ENCODE measurements at regions not wholly inside any gene's neighbourhood (a gene's known extent, or its start where the extent isn't known, plus 50 kb on each side); places are given as distances from the start of the nearest gene placed in this dataset.

DNA sequence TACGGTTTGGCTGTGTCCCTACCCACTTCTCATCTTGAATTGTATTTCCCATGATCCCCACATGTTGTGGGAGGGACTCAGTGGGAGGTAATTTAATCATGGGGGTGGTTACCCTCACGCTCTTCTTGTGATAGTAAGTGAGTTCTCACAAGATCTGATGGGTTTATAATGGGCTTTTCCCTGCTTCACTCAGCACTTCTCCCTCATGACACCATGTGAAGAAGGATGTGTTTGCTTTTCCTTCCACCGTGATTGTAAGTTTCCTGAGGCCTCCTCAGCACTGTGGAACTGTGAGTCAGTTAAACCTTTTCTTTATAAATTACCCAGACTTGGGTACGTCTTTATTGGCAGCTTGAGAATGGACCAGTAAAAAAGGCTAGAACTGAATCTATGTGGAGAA is 750.0 kb upstream of the ID2 start:
- no peak overlapping the region for H3K4me3 ChIP-seq (ENCODE audit: low read depth, low read length)
- H3K9ac ChIP-seq (ENCODE audit: low read depth, low read length), result no peak overlapping the region
- H3K9me3 ChIP-seq (ENCODE audit: control insufficient read depth, insufficient read depth, low read length), result no peaks in the 10 kb centered on the region
- no peaks in the 10 kb centered on the region for H3K4me1 ChIP-seq (ENCODE audit: control insufficient read depth, insufficient read depth, low read length)
- no peaks in the 10 kb centered on the region for H3K27me3 ChIP-seq (ENCODE audit: control insufficient read depth, insufficient read depth, low read length)
- H3K36me3 ChIP-seq (ENCODE audit: control insufficient read depth, insufficient read depth, low read length), result no peaks in the 10 kb centered on the region

DNA sequence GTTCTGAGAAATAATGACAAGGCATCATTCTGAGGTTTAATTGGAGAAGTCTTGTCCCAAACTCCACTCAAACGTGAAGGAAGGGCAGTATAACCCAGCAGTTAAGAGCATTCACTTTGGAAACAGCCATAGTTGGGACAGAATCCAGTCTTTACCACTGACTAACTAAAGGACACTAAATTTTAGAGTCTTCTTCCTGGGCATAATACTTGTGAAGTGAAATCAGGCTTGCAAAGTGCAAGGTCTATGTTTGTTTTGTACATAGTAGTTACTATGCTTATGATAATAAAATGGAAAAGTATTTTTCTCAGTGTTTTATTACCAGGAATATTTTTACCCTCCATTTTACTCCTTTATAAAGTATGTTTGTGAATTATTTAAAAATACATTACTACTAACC is 748.2 kb upstream of the ID2 start:
- no peak overlapping the region for H3K9ac ChIP-seq (ENCODE audit: low read depth, low read length)
- H3K4me3 ChIP-seq (ENCODE audit: low read depth, low read length), result no peak overlapping the region
- no peaks in the 10 kb centered on the region for H3K9me3 ChIP-seq (ENCODE audit: control insufficient read depth, insufficient read depth, low read length)
- no peaks in the 10 kb centered on the region for H3K36me3 ChIP-seq (ENCODE audit: control insufficient read depth, insufficient read depth, low read length)
- H3K4me1 ChIP-seq (ENCODE audit: control insufficient read depth, insufficient read depth, low read length), result no peaks in the 10 kb centered on the region
- H3K27me3 ChIP-seq (ENCODE audit: control insufficient read depth, insufficient read depth, low read length), result no peaks in the 10 kb centered on the region

DNA sequence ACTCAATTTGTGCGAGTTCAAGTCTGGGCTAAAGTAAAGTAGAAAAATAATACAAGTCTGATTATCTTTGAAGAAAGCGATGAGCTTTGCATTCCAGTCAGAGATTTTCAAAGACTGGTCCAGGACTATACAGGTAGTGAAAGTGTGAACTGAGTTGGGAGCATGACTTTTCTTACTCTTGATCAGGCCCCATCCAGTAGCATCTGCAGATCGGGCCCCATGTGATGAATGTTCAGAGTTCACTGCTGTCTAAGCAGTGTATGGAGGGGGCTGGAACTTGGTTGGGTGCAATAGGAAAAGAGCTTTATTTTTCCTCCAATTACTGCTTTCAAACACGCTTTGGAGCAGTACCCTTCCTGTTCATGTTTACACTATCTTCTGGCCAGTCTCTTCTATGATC is 747.4 kb upstream of the ID2 start:
- Histone ChIP-seq H3K4me3 (ENCODE audit: low read depth, low read length) (no peak overlapping the region), H3K9ac (ENCODE audit: low read depth, low read length) (no peak overlapping the region), H3K36me3 (ENCODE audit: control insufficient read depth, insufficient read depth, low read length) (no peaks in the 10 kb centered on the region), H3K27me3 (ENCODE audit: control insufficient read depth, insufficient read depth, low read length) (no peaks in the 10 kb centered on the region), H3K9me3 (ENCODE audit: control insufficient read depth, insufficient read depth, low read length) (no peaks in the 10 kb centered on the region), H3K4me1 (ENCODE audit: control insufficient read depth, insufficient read depth, low read length) (no peaks in the 10 kb centered on the region)

GRCh38 chr2:7937082-7937481 is 744.8 kb upstream of the ID2 start:
- no peaks in the 10 kb centered on the region for H3K4me1 ChIP-seq (ENCODE audit: control insufficient read depth, insufficient read depth, low read length)
- H3K9ac ChIP-seq (ENCODE audit: low read depth, low read length), result no peak overlapping the region
- no peaks in the 10 kb centered on the region for H3K9me3 ChIP-seq (ENCODE audit: control insufficient read depth, insufficient read depth, low read length)
- H3K36me3 ChIP-seq (ENCODE audit: control insufficient read depth, insufficient read depth, low read length), result no peaks in the 10 kb centered on the region
- H3K4me3 ChIP-seq (ENCODE audit: low read depth, low read length), result no peak overlapping the region
- no peaks in the 10 kb centered on the region for H3K27me3 ChIP-seq (ENCODE audit: control insufficient read depth, insufficient read depth, low read length)

GRCh38 chr2:7940723-7941122 is 741.1 kb upstream of the ID2 start:
- Histone ChIP-seq H3K4me3 (ENCODE audit: low read depth, low read length) (no peak overlapping the region), H3K9me3 (ENCODE audit: control insufficient read depth, insufficient read depth, low read length) (no peaks in the 10 kb centered on the region), H3K36me3 (ENCODE audit: control insufficient read depth, insufficient read depth, low read length) (no peaks in the 10 kb centered on the region), H3K9ac (ENCODE audit: low read depth, low read length) (no peak overlapping the region), H3K4me1 (ENCODE audit: control insufficient read depth, insufficient read depth, low read length) (no peaks in the 10 kb centered on the region), H3K27me3 (ENCODE audit: control insufficient read depth, insufficient read depth, low read length) (no peaks in the 10 kb centered on the region)

DNA sequence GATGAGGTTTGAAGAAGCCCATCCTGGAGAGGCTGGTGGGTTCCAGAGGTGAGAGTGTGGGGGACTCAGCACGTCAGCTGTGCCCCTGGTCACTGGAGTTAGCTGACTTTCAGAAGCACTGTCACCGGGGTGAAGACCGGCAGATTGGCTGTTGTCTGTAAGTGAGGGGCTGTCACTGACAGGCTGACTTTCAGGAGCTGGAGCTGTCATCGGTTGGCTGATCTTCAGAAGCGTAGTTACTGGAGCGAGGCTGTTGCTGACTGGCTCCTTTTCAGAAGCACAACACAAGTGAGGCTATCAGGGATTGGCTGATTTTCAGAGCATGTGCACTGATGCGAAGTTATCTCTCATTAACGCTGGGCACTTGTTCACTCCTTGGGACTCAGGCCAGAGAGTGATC is 738.4 kb upstream of the ID2 start:
- Histone ChIP-seq H3K4me1 (ENCODE audit: control insufficient read depth, insufficient read depth, low read length) (no peaks in the 10 kb centered on the region), H3K4me3 (ENCODE audit: low read depth, low read length) (no peak overlapping the region), H3K9ac (ENCODE audit: low read depth, low read length) (no peak overlapping the region), H3K27me3 (ENCODE audit: control insufficient read depth, insufficient read depth, low read length) (no peaks in the 10 kb centered on the region), H3K9me3 (ENCODE audit: control insufficient read depth, insufficient read depth, low read length) (no peaks in the 10 kb centered on the region), H3K36me3 (ENCODE audit: control insufficient read depth, insufficient read depth, low read length) (no peaks in the 10 kb centered on the region)

GRCh38 chr2:7945026-7945425 is 736.8 kb upstream of the ID2 start:
- Histone ChIP-seq H3K36me3 (ENCODE audit: control insufficient read depth, insufficient read depth, low read length) (no peaks in the 10 kb centered on the region), H3K9me3 (ENCODE audit: control insufficient read depth, insufficient read depth, low read length) (no peaks in the 10 kb centered on the region), H3K4me3 (ENCODE audit: low read depth, low read length) (no peak overlapping the region), H3K27me3 (ENCODE audit: control insufficient read depth, insufficient read depth, low read length) (no peaks in the 10 kb centered on the region), H3K4me1 (ENCODE audit: control insufficient read depth, insufficient read depth, low read length) (no peaks in the 10 kb centered on the region), H3K9ac (ENCODE audit: low read depth, low read length) (no peak overlapping the region)

DNA sequence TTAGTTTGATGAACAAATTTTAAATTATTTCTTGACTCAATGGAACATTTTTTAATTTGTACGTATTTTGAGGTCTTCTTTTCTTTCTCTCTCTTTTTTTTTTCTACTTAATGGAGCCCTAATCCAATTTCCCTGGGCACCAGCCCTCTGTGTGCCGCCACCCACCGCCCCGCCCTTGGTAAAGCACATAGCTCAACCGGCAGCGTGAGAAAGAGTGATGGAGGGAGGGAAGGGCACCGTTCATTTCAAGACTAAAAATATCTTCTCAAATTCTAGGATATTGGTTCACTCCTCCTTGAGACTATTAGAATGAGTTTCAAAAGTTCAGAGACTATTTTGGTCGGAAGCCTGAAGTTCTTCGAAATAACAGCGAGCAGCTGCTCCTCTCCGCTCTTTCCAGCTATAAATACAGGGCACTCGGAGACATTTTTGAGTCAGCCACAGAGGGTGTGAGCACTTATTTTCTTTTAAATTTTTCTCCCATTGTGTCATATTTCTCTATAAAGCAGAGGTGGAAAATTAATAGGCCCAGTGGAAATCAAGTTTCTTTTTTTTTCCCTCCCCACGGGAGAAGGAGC is 731.7 kb upstream of the ID2 start:
- H3K9ac ChIP-seq (ENCODE audit: low read depth, low read length), result no peak overlapping the region
- H3K4me1 ChIP-seq (ENCODE audit: control insufficient read depth, insufficient read depth, low read length), result peaks cover 3% of the 10 kb centered on the region
- no peaks in the 10 kb centered on the region for H3K36me3 ChIP-seq (ENCODE audit: control insufficient read depth, insufficient read depth, low read length)
- no peaks in the 10 kb centered on the region for H3K9me3 ChIP-seq (ENCODE audit: control insufficient read depth, insufficient read depth, low read length)
- no peak overlapping the region for H3K4me3 ChIP-seq (ENCODE audit: low read depth, low read length)
- no peaks in the 10 kb centered on the region for H3K27me3 ChIP-seq (ENCODE audit: control insufficient read depth, insufficient read depth, low read length)

- Histone ChIP-seq H3K4me3 (ENCODE audit: low read depth, low read length) (no peak overlapping the region), H3K9ac (ENCODE audit: low read depth, low read length) (no peak overlapping the region), H3K4me1 (ENCODE audit: control insufficient read depth, insufficient read depth, low read length) (peaks cover 3% of the 10 kb centered on the region), H3K27me3 (ENCODE audit: control insufficient read depth, insufficient read depth, low read length) (no peaks in the 10 kb centered on the region), H3K36me3 (ENCODE audit: control insufficient read depth, insufficient read depth, low read length) (no peaks in the 10 kb centered on the region), H3K9me3 (ENCODE audit: control insufficient read depth, insufficient read depth, low read length) (no peaks in the 10 kb centered on the region)
Measured at GRCh38 chr2:7951001-7951400, 730.9 kb upstream of the ID2 start.

DNA sequence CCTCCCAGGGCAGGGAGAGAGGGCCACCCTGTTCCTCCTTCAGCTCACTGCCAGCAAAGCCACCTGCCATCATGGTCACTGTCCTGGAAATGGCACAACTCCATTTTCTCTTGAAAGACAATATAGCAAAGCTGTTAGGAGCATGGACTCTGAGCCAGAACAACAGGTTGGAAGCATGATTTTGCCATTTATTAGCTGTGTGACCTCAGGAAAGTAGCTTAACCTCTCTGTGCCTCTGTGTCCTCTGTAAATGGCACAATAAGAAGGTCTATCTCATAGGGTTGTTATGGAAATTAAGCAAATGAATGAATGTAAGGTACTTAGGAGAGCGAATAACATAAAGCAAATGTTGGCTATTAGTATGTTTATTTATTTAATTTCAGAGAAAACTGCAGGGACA is 730.4 kb upstream of the ID2 start:
- H3K9me3 ChIP-seq (ENCODE audit: control insufficient read depth, insufficient read depth, low read length), result no peaks in the 10 kb centered on the region
- no peaks in the 10 kb centered on the region for H3K36me3 ChIP-seq (ENCODE audit: control insufficient read depth, insufficient read depth, low read length)
- H3K27me3 ChIP-seq (ENCODE audit: control insufficient read depth, insufficient read depth, low read length), result no peaks in the 10 kb centered on the region
- peaks cover 3% of the 10 kb centered on the region for H3K4me1 ChIP-seq (ENCODE audit: control insufficient read depth, insufficient read depth, low read length)
- H3K9ac ChIP-seq (ENCODE audit: low read depth, low read length), result no peak overlapping the region
- H3K4me3 ChIP-seq (ENCODE audit: low read depth, low read length), result no peak overlapping the region

GRCh38 chr2:7952046-7952745 is 729.7 kb upstream of the ID2 start:
- Histone ChIP-seq H3K9ac (ENCODE audit: low read depth, low read length) (no peak overlapping the region), H3K9me3 (ENCODE audit: control insufficient read depth, insufficient read depth, low read length) (no peaks in the 10 kb centered on the region), H3K4me3 (ENCODE audit: low read depth, low read length) (no peak overlapping the region), H3K4me1 (ENCODE audit: control insufficient read depth, insufficient read depth, low read length) (peaks cover 3% of the 10 kb centered on the region), H3K27me3 (ENCODE audit: control insufficient read depth, insufficient read depth, low read length) (no peaks in the 10 kb centered on the region), H3K36me3 (ENCODE audit: control insufficient read depth, insufficient read depth, low read length) (no peaks in the 10 kb centered on the region)

DNA sequence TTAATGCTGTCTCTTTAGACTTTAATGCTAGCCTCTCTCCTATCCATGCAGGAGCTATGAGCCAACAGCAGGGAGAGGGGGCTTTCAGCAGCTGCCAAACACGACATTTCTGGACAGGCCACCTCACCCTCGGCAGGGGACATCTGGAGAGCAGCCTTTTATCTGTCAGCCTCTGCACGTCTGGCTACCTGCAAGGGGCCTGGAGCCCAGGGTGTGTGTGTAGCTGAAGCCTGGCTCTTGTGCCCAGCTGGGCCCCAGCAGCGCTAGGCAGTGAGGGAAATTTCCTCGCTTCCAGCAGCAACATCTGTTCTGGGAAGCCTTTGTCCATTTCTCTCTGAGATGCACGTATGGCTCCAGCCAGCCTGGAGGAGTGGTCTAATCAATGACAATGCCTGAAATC is 728.7 kb upstream of the ID2 start:
- H3K36me3 ChIP-seq (ENCODE audit: control insufficient read depth, insufficient read depth, low read length), result no peaks in the 10 kb centered on the region
- H3K9ac ChIP-seq (ENCODE audit: low read depth, low read length), result no peak overlapping the region
- no peak overlapping the region for H3K4me3 ChIP-seq (ENCODE audit: low read depth, low read length)
- H3K4me1 ChIP-seq (ENCODE audit: control insufficient read depth, insufficient read depth, low read length), result peaks cover 3% of the 10 kb centered on the region
- no peaks in the 10 kb centered on the region for H3K9me3 ChIP-seq (ENCODE audit: control insufficient read depth, insufficient read depth, low read length)
- no peaks in the 10 kb centered on the region for H3K27me3 ChIP-seq (ENCODE audit: control insufficient read depth, insufficient read depth, low read length)
